Vagina (tissue), 2 donors: ENCODE measurements at regions not wholly inside any gene's neighbourhood (a gene's known extent, or its start where the extent isn't known, plus 50 kb on each side); places are given as distances from the start of the nearest gene placed in this dataset.

Experiments used
- POLR2AphosphoS5 ChIP-seq, 2 donors: sonication (generic); formaldehyde crosslinking; IDR thresholded peaks; one replicate each; pipeline ENCODE4 v1.9.0; 2017; ENCODE audit warnings: antibody characterized with exemption in 2 of 2, mild to moderate bottlenecking in 2 of 2, low read depth in 1 of 2; ENCODE audit not compliant: insufficient read depth in 1 of 2
- TF ChIP-seq, protein P1 (sequence below), 3 experiments: fragments of 450-650 bp in 2 of 3; fragments of 200-600 bp in 1 of 3; sonication (generic) in 1 of 3; IDR thresholded peaks; one replicate each; pipeline ENCODE4 v1.5.1; 2017 to 2019; ENCODE audit warnings: antibody characterized with exemption in 3 of 3, mild to moderate bottlenecking in 2 of 3, moderate library complexity in 2 of 3

- TF ChIP-seq, protein P1, sequence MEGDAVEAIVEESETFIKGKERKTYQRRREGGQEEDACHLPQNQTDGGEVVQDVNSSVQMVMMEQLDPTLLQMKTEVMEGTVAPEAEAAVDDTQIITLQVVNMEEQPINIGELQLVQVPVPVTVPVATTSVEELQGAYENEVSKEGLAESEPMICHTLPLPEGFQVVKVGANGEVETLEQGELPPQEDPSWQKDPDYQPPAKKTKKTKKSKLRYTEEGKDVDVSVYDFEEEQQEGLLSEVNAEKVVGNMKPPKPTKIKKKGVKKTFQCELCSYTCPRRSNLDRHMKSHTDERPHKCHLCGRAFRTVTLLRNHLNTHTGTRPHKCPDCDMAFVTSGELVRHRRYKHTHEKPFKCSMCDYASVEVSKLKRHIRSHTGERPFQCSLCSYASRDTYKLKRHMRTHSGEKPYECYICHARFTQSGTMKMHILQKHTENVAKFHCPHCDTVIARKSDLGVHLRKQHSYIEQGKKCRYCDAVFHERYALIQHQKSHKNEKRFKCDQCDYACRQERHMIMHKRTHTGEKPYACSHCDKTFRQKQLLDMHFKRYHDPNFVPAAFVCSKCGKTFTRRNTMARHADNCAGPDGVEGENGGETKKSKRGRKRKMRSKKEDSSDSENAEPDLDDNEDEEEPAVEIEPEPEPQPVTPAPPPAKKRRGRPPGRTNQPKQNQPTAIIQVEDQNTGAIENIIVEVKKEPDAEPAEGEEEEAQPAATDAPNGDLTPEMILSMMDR (IDR thresholded peaks at IDR 0.05): no peak
- TF ChIP-seq POLR2AphosphoS5 (IDR thresholded peaks at IDR 0.05; ENCODE audit: insufficient read depth in 1 of 2, low read depth in 1 of 2): no peak
These were observed 181.9 kb downstream of the SCP2D1 start for GRCh38 chr20:18995455-18995854.
